PC-9 (cell line): ENCODE measurements at regions not wholly inside any gene's neighbourhood (a gene's known extent, or its start where the extent isn't known, plus 50 kb on each side); places are given as distances from the start of the nearest gene placed in this dataset.

Source experiments
- CTCF ChIP-seq: fragments of 200-600 bp; sonication (generic); conservative IDR thresholded peaks from 2 replicates; pipeline ENCODE4 v1.6.1; 2017; ENCODE audit warnings: mixed run types, antibody characterized with exemption, mild to moderate bottlenecking, moderate library complexity
- EZH2 ChIP-seq: fragments of 200-600 bp; sonication (generic); IDR thresholded peaks from 2 replicates; pipeline ENCODE4 v1.8.0; 2017; ENCODE audit warnings: antibody characterized with exemption, low read depth

- TF ChIP-seq CTCF = no peak
- no peak for TF ChIP-seq EZH2
These were observed 290.6 kb downstream of the ZNF674 start for GRCh38 chrX:46254641-46255040.
